ENCODE measurements at regions not wholly inside any gene's neighbourhood (a gene's known extent, or its start where the extent isn't known, plus 50 kb on each side); places are given as distances from the start of the nearest gene placed in this dataset.

- no peaks in the 10 kb centered on the region for H3K4me1 ChIP-seq (ENCODE audit: control insufficient read depth, insufficient read depth, low read length, poor library complexity, severe bottlenecking)
- H3K27ac Mint-ChIP-seq = no peak overlapping the region
- H3K4me3 Mint-ChIP-seq = no peak overlapping the region
- H3K27ac ChIP-seq (ENCODE audit: insufficient read depth, low read length, poor library complexity, severe bottlenecking) = no peak overlapping the region
- no peaks in the 10 kb centered on the region for H3K27me3 Mint-ChIP-seq
- H3K36me3 ChIP-seq (ENCODE audit: control insufficient read depth, insufficient read depth, low read length) = no peaks in the 10 kb centered on the region
- no peak for ATAC-seq (ENCODE audit: low read depth in 2 of 2)
- H3K9me3 ChIP-seq (ENCODE audit: control insufficient read depth in 2 of 2, low read length in 2 of 2) = no peaks in the 10 kb centered on the region
- H3K36me3 Mint-ChIP-seq = no peaks in the 10 kb centered on the region
- H3K9me3 Mint-ChIP-seq = peaks cover 0 to 13% (median 6%) of the 10 kb centered on the region in 7 donors
- no peaks in the 10 kb centered on the region for H3K27me3 ChIP-seq (ENCODE audit: control insufficient read depth, insufficient read depth, low read length)
- DNase-seq = no peak
- no peaks in the 10 kb centered on the region for H3K4me1 Mint-ChIP-seq
- H3K4me3 ChIP-seq (ENCODE audit: low read depth, low read length) = no peak overlapping the region
Measured at GRCh38 chr3:3627114-3627513, 172.1 kb upstream of the LRRN1 start.

GRCh38 chr3:3625544-3626271 lies 173.5 kb upstream of the LRRN1 start:
- H3K36me3 Mint-ChIP-seq = no peaks in the 10 kb centered on the region
- H3K36me3 ChIP-seq (ENCODE audit: control insufficient read depth, insufficient read depth, low read length) = no peaks in the 10 kb centered on the region
- no peaks in the 10 kb centered on the region for H3K4me1 Mint-ChIP-seq
- no peaks in the 10 kb centered on the region for H3K4me1 ChIP-seq (ENCODE audit: control insufficient read depth, insufficient read depth, low read length, poor library complexity, severe bottlenecking)
- H3K27ac Mint-ChIP-seq = no peak overlapping the region
- no peak overlapping the region for H3K4me3 ChIP-seq (ENCODE audit: low read depth, low read length)
- peaks cover 0 to 14% (median 6%) of the 10 kb centered on the region in 7 donors for H3K9me3 Mint-ChIP-seq
- no peaks in the 10 kb centered on the region for H3K27me3 ChIP-seq (ENCODE audit: control insufficient read depth, insufficient read depth, low read length)
- no peak overlapping the region for H3K27ac ChIP-seq (ENCODE audit: insufficient read depth, low read length, poor library complexity, severe bottlenecking)
- H3K4me3 Mint-ChIP-seq = no peak overlapping the region
- ATAC-seq (ENCODE audit: low read depth in 2 of 2) (no peak), DNase-seq (no peak)
- H3K27me3 Mint-ChIP-seq = no peaks in the 10 kb centered on the region
- H3K9me3 ChIP-seq (ENCODE audit: control insufficient read depth in 2 of 2, low read length in 2 of 2) = no peaks in the 10 kb centered on the region

GRCh38 chr3:3619815-3620214 lies 179.4 kb upstream of the LRRN1 start:
- no peak overlapping the region for H3K27ac ChIP-seq (ENCODE audit: insufficient read depth, low read length, poor library complexity, severe bottlenecking)
- no peaks in the 10 kb centered on the region for H3K4me1 Mint-ChIP-seq
- H3K27ac Mint-ChIP-seq = peak overlapping the region in 1 of 3 donors; percentile 2
- no peak overlapping the region for H3K4me3 Mint-ChIP-seq
- H3K27me3 ChIP-seq (ENCODE audit: control insufficient read depth, insufficient read depth, low read length) = no peaks in the 10 kb centered on the region
- no peaks in the 10 kb centered on the region for H3K36me3 Mint-ChIP-seq
- no peaks in the 10 kb centered on the region for H3K36me3 ChIP-seq (ENCODE audit: control insufficient read depth, insufficient read depth, low read length)
- H3K4me1 ChIP-seq (ENCODE audit: control insufficient read depth, insufficient read depth, low read length, poor library complexity, severe bottlenecking) = no peaks in the 10 kb centered on the region
- H3K4me3 ChIP-seq (ENCODE audit: low read depth, low read length) = no peak overlapping the region
- no peak for DNase-seq
- no peaks in the 10 kb centered on the region for H3K9me3 ChIP-seq (ENCODE audit: control insufficient read depth in 2 of 2, low read length in 2 of 2)
- no peaks in the 10 kb centered on the region for H3K27me3 Mint-ChIP-seq
- H3K9me3 Mint-ChIP-seq = peaks cover 3 to 18% (median 9%) of the 10 kb centered on the region in 7 donors
- ATAC-seq (ENCODE audit: low read depth in 2 of 2) = no peak

DNA sequence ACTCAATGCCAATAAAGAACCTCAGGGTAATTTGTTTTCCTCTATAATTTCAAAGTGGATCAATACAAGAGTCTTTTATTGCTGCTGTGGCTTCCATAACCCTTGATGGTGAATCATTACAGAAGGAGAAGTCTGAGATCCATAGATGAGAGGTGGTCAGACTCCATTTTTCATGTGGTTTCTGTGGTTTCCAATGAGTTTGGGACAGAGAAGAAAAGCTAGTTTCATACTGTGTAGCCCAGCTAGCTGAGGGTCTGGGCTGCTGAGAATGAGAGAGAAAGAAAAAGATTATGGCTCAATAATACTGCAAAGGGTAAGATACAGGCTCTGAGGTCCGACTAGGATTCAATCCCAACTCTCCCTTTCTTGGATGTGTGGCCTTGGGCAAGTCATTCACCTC lies 180.6 kb upstream of the LRRN1 start:
- Mint-ChIP-seq H3K9me3 (peaks cover 2 to 13% (median 4%) of the 10 kb centered on the region in 7 donors), H3K4me1 (no peaks in the 10 kb centered on the region), H3K27me3 (no peaks in the 10 kb centered on the region), H3K27ac (no peak overlapping the region), H3K4me3 (no peak overlapping the region), H3K36me3 (no peaks in the 10 kb centered on the region)
- ATAC-seq (ENCODE audit: low read depth in 2 of 2) (no peak), DNase-seq (no peak)
- H3K27ac ChIP-seq (ENCODE audit: insufficient read depth, low read length, poor library complexity, severe bottlenecking) = no peak overlapping the region
- no peak overlapping the region for H3K4me3 ChIP-seq (ENCODE audit: low read depth, low read length)
- H3K4me1 ChIP-seq (ENCODE audit: control insufficient read depth, insufficient read depth, low read length, poor library complexity, severe bottlenecking) = no peaks in the 10 kb centered on the region
- H3K27me3 ChIP-seq (ENCODE audit: control insufficient read depth, insufficient read depth, low read length) = no peaks in the 10 kb centered on the region
- H3K36me3 ChIP-seq (ENCODE audit: control insufficient read depth, insufficient read depth, low read length) = no peaks in the 10 kb centered on the region
- H3K9me3 ChIP-seq (ENCODE audit: control insufficient read depth in 2 of 2, low read length in 2 of 2) = no peaks in the 10 kb centered on the region

DNA sequence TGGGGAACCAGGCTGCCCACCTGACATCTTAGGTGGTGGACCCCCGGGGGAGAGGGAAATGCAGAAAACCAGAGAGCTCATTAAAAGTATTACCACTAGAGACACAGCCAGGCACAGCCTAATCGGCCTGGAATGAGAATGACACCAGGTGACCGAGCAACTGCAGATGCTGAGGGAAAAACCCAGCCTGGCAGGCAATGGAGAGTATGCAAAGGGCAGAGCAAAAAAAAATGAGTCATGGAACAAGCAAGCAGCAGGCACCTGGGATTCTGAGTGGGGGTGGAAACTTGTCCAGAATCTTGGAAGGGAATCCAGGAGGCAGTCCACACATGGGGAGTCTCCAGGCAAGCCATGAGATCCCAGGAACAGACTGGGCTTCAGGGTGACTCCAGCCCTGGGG lies 183.7 kb upstream of the LRRN1 start:
- Mint-ChIP-seq H3K27ac (no peak overlapping the region), H3K4me3 (no peak overlapping the region), H3K36me3 (no peaks in the 10 kb centered on the region), H3K27me3 (no peaks in the 10 kb centered on the region), H3K9me3 (peaks cover 2 to 9% (median 4%) of the 10 kb centered on the region in 7 donors), H3K4me1 (no peaks in the 10 kb centered on the region)
- DNase-seq = no peak
- Histone ChIP-seq H3K4me1 (ENCODE audit: control insufficient read depth, insufficient read depth, low read length, poor library complexity, severe bottlenecking) (no peaks in the 10 kb centered on the region), H3K36me3 (ENCODE audit: control insufficient read depth, insufficient read depth, low read length) (no peaks in the 10 kb centered on the region), H3K4me3 (ENCODE audit: low read depth, low read length) (no peak overlapping the region), H3K9me3 (ENCODE audit: control insufficient read depth in 2 of 2, low read length in 2 of 2) (no peaks in the 10 kb centered on the region), H3K27ac (ENCODE audit: insufficient read depth, low read length, poor library complexity, severe bottlenecking) (no peak overlapping the region), H3K27me3 (ENCODE audit: control insufficient read depth, insufficient read depth, low read length) (no peaks in the 10 kb centered on the region)
- no peak for ATAC-seq (ENCODE audit: low read depth in 2 of 2)

DNA sequence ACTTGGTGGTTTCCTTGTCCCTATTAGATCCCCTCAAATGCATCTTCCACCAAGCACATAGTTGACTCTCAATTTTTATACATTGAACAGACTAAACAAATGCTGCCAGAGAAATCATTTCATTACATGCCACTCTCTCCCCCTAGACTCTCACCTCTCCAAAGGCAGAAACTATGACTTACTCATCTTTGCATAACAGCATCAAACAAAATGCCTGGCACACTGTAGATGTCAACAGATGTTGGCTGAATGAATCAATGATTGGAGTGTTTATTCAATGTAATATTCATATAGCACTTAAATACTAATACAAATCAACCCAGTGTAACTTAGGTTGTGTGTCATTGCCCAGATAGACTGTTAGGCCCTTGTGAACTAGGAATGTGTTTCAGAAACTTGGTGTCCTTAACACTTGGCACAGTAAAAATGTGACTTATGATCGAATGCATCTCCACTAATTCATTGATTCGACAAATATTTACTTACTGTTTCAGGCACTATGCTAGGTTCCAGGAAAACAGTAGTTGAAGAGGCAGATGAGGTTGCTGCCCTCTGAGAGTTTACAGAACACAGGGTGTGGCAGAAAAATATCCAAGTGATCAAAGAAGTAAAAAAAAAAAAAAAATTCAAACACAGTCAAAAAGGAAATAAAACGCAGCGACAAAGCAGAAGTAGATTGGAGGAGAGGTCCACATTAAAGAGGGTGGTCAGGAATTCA lies 188.5 kb upstream of the LRRN1 start:
- Mint-ChIP-seq H3K4me1 (no peaks in the 10 kb centered on the region), H3K9me3 (peaks cover 0 to 18% (median 5%) of the 10 kb centered on the region in 7 donors), H3K27ac (no peak overlapping the region), H3K36me3 (no peaks in the 10 kb centered on the region), H3K27me3 (no peaks in the 10 kb centered on the region), H3K4me3 (no peak overlapping the region)
- no peak for DNase-seq
- Histone ChIP-seq H3K9me3 (ENCODE audit: control insufficient read depth in 2 of 2, low read length in 2 of 2) (no peaks in the 10 kb centered on the region), H3K4me3 (ENCODE audit: low read depth, low read length) (no peak overlapping the region), H3K36me3 (ENCODE audit: control insufficient read depth, insufficient read depth, low read length) (no peaks in the 10 kb centered on the region), H3K27me3 (ENCODE audit: control insufficient read depth, insufficient read depth, low read length) (no peaks in the 10 kb centered on the region), H3K4me1 (ENCODE audit: control insufficient read depth, insufficient read depth, low read length, poor library complexity, severe bottlenecking) (no peaks in the 10 kb centered on the region), H3K27ac (ENCODE audit: insufficient read depth, low read length, poor library complexity, severe bottlenecking) (no peak overlapping the region)
- no peak for ATAC-seq (ENCODE audit: low read depth in 2 of 2)

DNA sequence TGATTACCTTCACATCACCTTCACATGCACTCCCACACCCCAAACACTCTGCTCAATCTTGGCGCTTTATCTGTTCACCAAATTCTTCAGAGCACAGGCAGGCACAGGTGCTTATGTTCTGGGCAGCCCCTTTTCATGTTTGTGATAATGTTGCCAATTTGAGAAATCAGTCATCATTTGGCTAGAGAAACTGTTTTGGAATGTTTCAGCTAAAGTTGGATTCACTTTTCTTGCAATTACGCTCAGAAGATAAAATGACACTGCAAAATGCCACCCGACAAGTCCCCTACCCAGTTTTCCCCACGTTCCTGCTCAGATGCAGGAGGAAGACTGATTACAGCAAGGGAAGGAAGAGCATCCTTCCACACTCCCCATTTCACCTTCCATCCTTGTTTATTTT lies 192.9 kb upstream of the LRRN1 start:
- Histone ChIP-seq H3K9me3 (ENCODE audit: control insufficient read depth in 2 of 2, low read length in 2 of 2) (peaks cover 0 to 2% of the 10 kb centered on the region in 2 experiments), H3K27me3 (ENCODE audit: control insufficient read depth, insufficient read depth, low read length) (no peaks in the 10 kb centered on the region), H3K4me1 (ENCODE audit: control insufficient read depth, insufficient read depth, low read length, poor library complexity, severe bottlenecking) (no peaks in the 10 kb centered on the region), H3K4me3 (ENCODE audit: low read depth, low read length) (no peak overlapping the region), H3K36me3 (ENCODE audit: control insufficient read depth, insufficient read depth, low read length) (no peaks in the 10 kb centered on the region), H3K27ac (ENCODE audit: insufficient read depth, low read length, poor library complexity, severe bottlenecking) (no peak overlapping the region)
- DNase-seq (no peak), ATAC-seq (ENCODE audit: low read depth in 2 of 2) (no peak)
- no peak overlapping the region for H3K27ac Mint-ChIP-seq
- no peaks in the 10 kb centered on the region for H3K27me3 Mint-ChIP-seq
- H3K9me3 Mint-ChIP-seq = peaks cover 0 to 18% (median 9%) of the 10 kb centered on the region in 7 donors
- no peaks in the 10 kb centered on the region for H3K4me1 Mint-ChIP-seq
- no peak overlapping the region for H3K4me3 Mint-ChIP-seq
- no peaks in the 10 kb centered on the region for H3K36me3 Mint-ChIP-seq

- H3K4me3 ChIP-seq (ENCODE audit: low read depth, low read length) = no peak overlapping the region
- H3K4me3 Mint-ChIP-seq = no peak overlapping the region
- peaks cover 0 to 18% (median 12%) of the 10 kb centered on the region in 7 donors for H3K9me3 Mint-ChIP-seq
- DNase-seq (no peak), ATAC-seq (ENCODE audit: low read depth in 2 of 2) (no peak)
- no peaks in the 10 kb centered on the region for H3K4me1 ChIP-seq (ENCODE audit: control insufficient read depth, insufficient read depth, low read length, poor library complexity, severe bottlenecking)
- H3K36me3 ChIP-seq (ENCODE audit: control insufficient read depth, insufficient read depth, low read length) = no peaks in the 10 kb centered on the region
- H3K27ac ChIP-seq (ENCODE audit: insufficient read depth, low read length, poor library complexity, severe bottlenecking) = no peak overlapping the region
- H3K27ac Mint-ChIP-seq = no peak overlapping the region
- no peaks in the 10 kb centered on the region for H3K36me3 Mint-ChIP-seq
- H3K27me3 ChIP-seq (ENCODE audit: control insufficient read depth, insufficient read depth, low read length) = no peaks in the 10 kb centered on the region
- H3K27me3 Mint-ChIP-seq = no peaks in the 10 kb centered on the region
- peaks cover 0 to 2% of the 10 kb centered on the region in 2 experiments for H3K9me3 ChIP-seq (ENCODE audit: control insufficient read depth in 2 of 2, low read length in 2 of 2)
- no peaks in the 10 kb centered on the region for H3K4me1 Mint-ChIP-seq
Measured at GRCh38 chr3:3605226-3605625, 194.0 kb upstream of the LRRN1 start.
